B cell (primary cell): ENCODE measurements at regions not wholly inside any gene's neighbourhood (a gene's known extent, or its start where the extent isn't known, plus 50 kb on each side); places are given as distances from the start of the nearest gene placed in this dataset.
"Not testable (repeated sequence)": the region's sequence is repeated elsewhere in the genome, so short reads cannot be mapped to it uniquely, and the experiment has no call there.

Source experiments
- ATAC-seq: fragments of 200-7000 bp; cut with Tn5 transposase; one replicate; pipeline ENCODE4 v1.10.0; 2021; ENCODE audit warnings: low read depth, mild to moderate bottlenecking, moderate number of reproducible peaks, moderate library complexity
- CTCF ChIA-PET: fragments of 350-600 bp; sonication (Branson Sonifier 250); formaldehyde crosslinking; loops from one replicate; lab custom pipeline; 2021; ENCODE audit warnings: antibody characterized with exemption, inconsistent platforms; lab: Charles Lee
- POLR2A ChIA-PET: fragments of 350-600 bp; sonication (Branson Sonifier 250); formaldehyde crosslinking; loops from one replicate; lab custom pipeline; 2021; ENCODE audit warnings: antibody characterized with exemption; lab: Charles Lee
- DNase-seq: peaks from one replicate; pipeline ENCODE4 v3.0.0; 2013
- H2AFZ ChIP-seq: 2 replicates; pipeline ENCODE4 v1.6.1; 2012; ENCODE audit warnings: mild to moderate bottlenecking, low read depth, low read length; ENCODE audit not compliant: insufficient read depth, poor library complexity, severe bottlenecking
- H3K27ac ChIP-seq, 2 donors: 1 replicate in 1 of 2; 2 replicates in 1 of 2; pipeline ENCODE4 v1.5.1; 2012 to 2013; ENCODE audit warnings: low read length in 2 of 2, mild to moderate bottlenecking in 2 of 2, moderate library complexity in 1 of 2
- H3K27me3 ChIP-seq, 4 experiments: fragments of 200-600 bp in 1 of 4; sonication (generic) in 1 of 4; replicated peaks in 1 of 4; 1 replicate in 2 of 4; 2 replicates in 2 of 4; pipeline versions ENCODE4 v1.6.1 to v1.7.0; 2013 to 2016; ENCODE audit warnings: low read length in 3 of 4, mild to moderate bottlenecking in 2 of 4, mixed read lengths in 1 of 4, moderate library complexity in 1 of 4; ENCODE audit not compliant: insufficient read depth in 4 of 4, control insufficient read depth in 3 of 4; ENCODE audit errors: control extremely low read depth in 1 of 4
- H3K36me3 ChIP-seq, 2 experiments: replicated peaks in 1 of 2; 1 replicate in 1 of 2; 2 replicates in 1 of 2; pipeline versions ENCODE4 v1.6.1 to v1.7.1; 2013; ENCODE audit warnings: low read length in 1 of 2; ENCODE audit not compliant: insufficient read depth in 2 of 2, control insufficient read depth in 1 of 2; ENCODE audit errors: control extremely low read depth in 1 of 2, extremely low read depth in 1 of 2
- H3K4me1 ChIP-seq, 2 donors: fragments of 200-600 bp in 1 of 2; sonication (generic) in 1 of 2; 1 replicate in 1 of 2; 2 replicates in 1 of 2; pipeline versions ENCODE4 v1.5.1 to v1.6.1; 2013 to 2017; ENCODE audit warnings: low read length in 2 of 2; ENCODE audit not compliant: control insufficient read depth in 2 of 2, insufficient read depth in 2 of 2
- H3K4me2 ChIP-seq: replicated peaks from 2 replicates; pipeline ENCODE3; 2012; ENCODE audit warnings: mild to moderate bottlenecking, low read depth, low read length; ENCODE audit not compliant: poor library complexity, severe bottlenecking
- H3K4me3 ChIP-seq, 5 experiments: fragments of 200-600 bp in 1 of 5; sonication (generic) in 1 of 5; 1 replicate in 3 of 5; 2 replicates in 2 of 5; pipeline versions ENCODE4 v1.5.1 to v1.7.0; 2011 to 2016; ENCODE audit warnings: low read length in 4 of 5, mild to moderate bottlenecking in 4 of 5, low read depth in 2 of 5, control low read depth in 1 of 5, moderate library complexity in 1 of 5; ENCODE audit not compliant: insufficient read depth in 1 of 5; ENCODE audit errors: control extremely low read depth in 1 of 5, extremely low read depth in 1 of 5
- H3K79me2 ChIP-seq: fragments of 200-600 bp; sonication (generic); one replicate; pipeline ENCODE4 v1.6.0; 2016; ENCODE audit warnings: low read length; ENCODE audit not compliant: control insufficient read depth, insufficient read depth
- H3K9ac ChIP-seq: fragments of 200-600 bp; sonication (generic); 2 replicates; pipeline ENCODE4 v1.6.1; 2017; ENCODE audit warnings: mild to moderate bottlenecking, low read length, moderate library complexity
- H3K9me3 ChIP-seq, 3 donors: one replicate each; pipeline versions ENCODE4 v1.6.1 to v1.7.1; 2013; ENCODE audit warnings: low read length in 2 of 3; ENCODE audit not compliant: control insufficient read depth in 2 of 3, insufficient read depth in 1 of 3; ENCODE audit errors: control extremely low read depth in 1 of 3
- H4K20me1 ChIP-seq: 2 replicates; pipeline ENCODE4 v1.6.0; 2012; ENCODE audit warnings: mild to moderate bottlenecking, low read length; ENCODE audit not compliant: insufficient read depth, control insufficient read depth, poor library complexity, severe bottlenecking
- H3K27ac Mint-ChIP-seq: one replicate; pipeline ENCODE4 v1.8.0; 2021; ENCODE audit warnings: mixed read lengths
- H3K27me3 Mint-ChIP-seq: one replicate; pipeline ENCODE4 v1.8.0; 2021; ENCODE audit warnings: mixed read lengths
- H3K4me1 Mint-ChIP-seq: one replicate; pipeline ENCODE4 v1.8.0; 2021; ENCODE audit warnings: mixed read lengths
- H3K4me3 Mint-ChIP-seq: one replicate; pipeline ENCODE4 v1.8.0; 2021; ENCODE audit warnings: mixed read lengths
- H3K9me3 Mint-ChIP-seq: one replicate; pipeline ENCODE4 v1.8.0; 2022; ENCODE audit warnings: mixed read lengths; ENCODE audit not compliant: insufficient read depth
- CTCF ChIP-seq: fragments of 200-600 bp; IDR thresholded peaks from one replicate; pipeline ENCODE4 v1.8.0; 2022; ENCODE audit warnings: antibody characterized with exemption, mild to moderate bottlenecking
- EZH2 ChIP-seq: IDR thresholded peaks from 2 replicates; pipeline ENCODE4 v1.6.1; 2012; ENCODE audit warnings: borderline replicate concordance, low read depth, mild to moderate bottlenecking, moderate library complexity, low read length; ENCODE audit not compliant: insufficient read depth, poor library complexity, severe bottlenecking
- WGBS: methylation state at CpG from one replicate; pipeline ENCODE4 v1.1.5; 2013; ENCODE audit warnings: missing lambda C conversion rate; ENCODE audit not compliant: insufficient coverage; 5-methylcytosine and 5-hydroxymethylcytosine counted together
- intact Hi-C: fragments of 100-400 bp; cut with micrococcal nuclease; formaldehyde crosslinking; loops from one replicate; pipeline ENCODE4 v1.10.0; 2022

DNA sequence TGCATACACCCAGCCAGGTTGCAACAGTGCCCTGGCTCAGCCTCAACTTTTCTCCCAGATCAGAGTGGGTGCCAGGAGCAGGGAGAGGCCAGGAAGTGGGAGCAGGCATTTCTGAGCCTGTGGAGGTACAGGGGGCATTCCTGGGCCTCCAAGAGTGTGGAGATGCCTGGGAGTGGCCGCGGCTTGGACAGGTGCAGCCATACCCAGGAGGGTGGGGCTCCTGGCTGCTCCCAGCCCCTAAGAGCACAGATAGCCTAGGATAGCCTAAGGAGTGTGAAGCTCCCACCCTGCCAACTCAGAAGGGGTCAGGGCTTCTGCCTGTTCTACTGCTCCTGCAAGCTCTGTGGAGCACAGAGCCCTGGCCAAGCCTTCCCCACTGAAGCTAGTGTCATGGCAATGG lies 543.4 kb downstream of the RPL10L start:
- Histone ChIP-seq H4K20me1 (no peaks in the 10 kb centered on the region), H2AFZ (no peak overlapping the region), H3K9ac (no peak overlapping the region), H3K9me3 (peaks cover 0 to 41% (median 11%) of the 10 kb centered on the region in 3 donors), H3K4me3 (no peak overlapping the region), H3K4me2 (no peak overlapping the region), H3K36me3 (no peaks in the 10 kb centered on the region), H3K79me2 (no peaks in the 10 kb centered on the region), H3K27me3 (no peaks in the 10 kb centered on the region), H3K4me1 (no peaks in the 10 kb centered on the region), H3K27ac (no peak overlapping the region)
- Mint-ChIP-seq H3K4me3 (no peak overlapping the region), H3K27me3 (no peaks in the 10 kb centered on the region), H3K9me3 (peaks cover 17% of the 10 kb centered on the region), H3K4me1 (no peaks in the 10 kb centered on the region), H3K27ac (no peak overlapping the region)
- 95% methylated on average over 2 of the region's 2 CpGs for WGBS
- ATAC-seq = no peak
- POLR2A ChIA-PET = no interaction called here
- CTCF ChIA-PET = no interaction called here
- intact Hi-C loops = no loop called here
- no peak for DNase-seq
- no peak for TF ChIP-seq CTCF
- no peak for TF ChIP-seq EZH2

- H3K4me3 Mint-ChIP-seq, H3K27ac ChIP-seq, CTCF ChIA-PET, H3K27me3 ChIP-seq, H3K4me1 ChIP-seq, H3K4me3 ChIP-seq, ATAC-seq, H3K9ac ChIP-seq, POLR2A ChIA-PET, DNase-seq, H4K20me1 ChIP-seq, H3K36me3 ChIP-seq, H3K27ac Mint-ChIP-seq, H3K79me2 ChIP-seq, H3K27me3 Mint-ChIP-seq, H3K4me1 Mint-ChIP-seq, intact Hi-C loops, H2AFZ ChIP-seq, H3K4me2 ChIP-seq, H3K9me3 ChIP-seq, H3K9me3 Mint-ChIP-seq: not testable (repeated sequence)
- WGBS = 91% methylated on average over 5 of the region's 8 CpGs
These were observed 550.7 kb downstream of the RPL10L start for GRCh38 chr14:46100901-46101300.
